Endothelial cell of umbilical vein (primary cell): ENCODE measurements at regions not wholly inside any gene's neighbourhood (a gene's known extent, or its start where the extent isn't known, plus 50 kb on each side); places are given as distances from the start of the nearest gene placed in this dataset.

Experiments
- CTCF ChIP-seq, 2 donors: IDR thresholded peaks; 1 replicate in 1 of 2; 2 replicates in 1 of 2; pipeline ENCODE4 v1.5.1; 2011; ENCODE audit warnings: low read length in 2 of 2, mild to moderate bottlenecking in 2 of 2, moderate library complexity in 2 of 2, control low read depth in 1 of 2, inconsistent platforms in 1 of 2, low read depth in 1 of 2; ENCODE audit not compliant: insufficient read depth in 1 of 2; ENCODE audit errors: extremely low read depth in 1 of 2
- EZH2 ChIP-seq: IDR thresholded peaks from 2 replicates; pipeline ENCODE4 v1.6.1; 2012; ENCODE audit warnings: borderline replicate concordance, low read depth, mild to moderate bottlenecking, moderate library complexity, low read length, inconsistent platforms; ENCODE audit not compliant: severe bottlenecking
- GATA2 ChIP-seq: IDR thresholded peaks from 2 replicates; pipeline ENCODE4 v1.7.0; 2011; ENCODE audit warnings: low read depth, mild to moderate bottlenecking, moderate library complexity, mixed read lengths, low read length; ENCODE audit not compliant: insufficient read length, insufficient read depth
- JUN ChIP-seq: IDR thresholded peaks from 2 replicates; pipeline ENCODE4 v1.6.1; 2011; ENCODE audit warnings: borderline replicate concordance, low read depth; ENCODE audit not compliant: insufficient read length, insufficient read depth
- MAX ChIP-seq: IDR thresholded peaks from 2 replicates; pipeline ENCODE4 v1.6.1; 2011; ENCODE audit not compliant: insufficient read depth, insufficient read length
- MYC ChIP-seq: IDR thresholded peaks from one replicate; pipeline ENCODE4 v1.6.1; 2011; ENCODE audit warnings: mild to moderate bottlenecking, low read depth, low read length
- POLR2A ChIP-seq: IDR thresholded peaks from 2 replicates; pipeline ENCODE4 v1.6.1; 2012; ENCODE audit warnings: low read depth, mild to moderate bottlenecking, control low read depth, low read length
- POLR2AphosphoS5 ChIP-seq: IDR thresholded peaks from 2 replicates; pipeline ENCODE4 v1.6.1; 2012; ENCODE audit warnings: low read depth, mild to moderate bottlenecking, control low read depth, low read length, moderate library complexity; ENCODE audit not compliant: insufficient read depth

- no peak for TF ChIP-seq CTCF (IDR thresholded peaks at IDR 0.05; ENCODE audit: extremely low read depth in 1 of 2, insufficient read depth in 1 of 2, low read depth in 1 of 2, low read length in 2 of 2)
- no peak for TF ChIP-seq EZH2
- TF ChIP-seq POLR2AphosphoS5 = no peak
- TF ChIP-seq POLR2A = no peak
- no peak for TF ChIP-seq MAX
- TF ChIP-seq JUN = no peak
- no peak for TF ChIP-seq MYC
- TF ChIP-seq GATA2 = no peak
Measured at GRCh38 chr3:107268469-107268868, 108.8 kb upstream of the CCDC54 start.
